GM21360 (cell line): ENCODE measurements at regions not wholly inside any gene's neighbourhood (a gene's known extent, or its start where the extent isn't known, plus 50 kb on each side); places are given as distances from the start of the nearest gene placed in this dataset.
"Not testable (repeated sequence)": the region's sequence is repeated elsewhere in the genome, so short reads cannot be mapped to it uniquely, and the experiment has no call there.

Experiments
- ATAC-seq: cut with Tn5 transposase; IDR thresholded peaks from one replicate; pipeline ENCODE4 v1.9.1; 2021; ENCODE audit warnings: mild to moderate bottlenecking, moderate library complexity; ENCODE audit not compliant: unreplicated experiment

DNA sequence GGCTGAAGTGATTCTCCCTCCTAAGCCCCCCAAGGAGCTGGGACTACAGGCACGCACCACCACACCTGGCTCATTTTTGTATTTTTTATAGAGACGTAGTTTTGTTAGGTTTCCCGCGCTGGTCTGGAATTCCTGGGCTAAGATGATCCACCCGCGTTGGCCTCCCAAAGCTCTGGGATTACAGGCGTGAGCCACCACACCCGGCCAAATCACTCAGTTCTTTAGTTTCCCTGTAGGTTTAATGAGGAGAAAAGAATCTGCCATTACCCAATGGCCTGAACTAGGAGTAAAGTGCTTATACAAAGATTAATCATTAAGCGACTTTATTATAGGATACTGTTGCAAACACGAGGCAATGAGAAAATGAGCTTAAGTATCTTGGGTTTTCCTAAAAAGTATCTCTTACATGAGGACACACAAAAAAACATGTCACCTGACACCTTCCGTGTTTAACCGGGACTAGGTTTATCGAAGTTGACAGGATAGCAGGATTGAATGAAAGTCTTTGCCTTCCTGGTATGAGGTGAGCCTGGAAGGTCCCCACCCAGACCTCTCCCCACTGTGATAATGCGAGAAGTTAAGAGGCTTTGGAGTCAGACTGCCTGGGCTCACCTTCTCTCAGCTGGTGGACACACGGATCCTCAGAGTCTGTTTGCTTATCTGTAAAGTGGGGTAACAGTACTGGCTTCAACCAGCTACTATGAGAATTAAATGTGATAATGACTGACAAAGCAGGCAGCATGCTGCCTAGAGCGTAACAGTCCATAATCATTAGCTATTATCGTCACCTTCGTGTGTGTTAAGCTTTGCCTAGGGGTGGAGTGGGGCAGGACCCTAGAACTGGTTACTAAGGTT, 133.5 kb upstream of the KRAS start:
- no peak for ATAC-seq

DNA sequence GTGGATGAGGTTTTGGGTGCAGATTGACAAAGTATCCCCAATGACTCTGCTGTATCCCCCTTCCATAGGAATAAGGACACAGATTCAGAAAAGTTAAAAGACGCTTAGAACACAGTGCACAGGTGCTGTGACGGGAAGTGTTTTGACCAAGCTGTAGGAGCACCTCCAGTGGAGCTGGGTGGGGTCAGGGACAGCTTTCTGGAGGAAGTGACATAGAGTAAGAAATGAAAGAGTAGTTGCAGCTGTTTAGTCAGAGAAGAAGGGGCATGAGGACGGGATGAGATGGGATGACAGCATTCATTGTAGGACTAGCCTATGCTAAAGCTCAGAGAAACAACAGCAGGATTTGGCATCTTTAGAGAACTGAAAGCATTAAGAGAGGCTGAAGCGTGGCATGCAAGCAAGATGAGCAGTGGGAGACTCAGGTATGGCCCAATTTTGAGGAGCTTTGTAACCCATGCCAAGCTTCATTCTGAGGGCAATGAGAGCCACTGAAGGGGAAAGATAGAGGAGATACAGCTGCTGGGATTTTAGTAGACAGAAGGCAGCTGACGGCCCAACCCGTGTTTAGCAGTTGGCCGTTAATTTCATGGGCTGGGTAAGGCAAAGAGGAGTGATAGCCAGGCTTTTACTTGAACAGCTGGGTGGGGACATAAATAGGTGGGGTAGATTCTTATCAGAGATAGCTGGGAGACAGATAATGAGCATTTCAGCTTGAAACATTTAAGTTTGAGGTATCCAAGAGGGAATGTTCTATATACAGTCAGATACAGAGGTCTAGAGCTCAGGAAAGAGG, 131.8 kb upstream of the KRAS start:
- no peak for ATAC-seq

DNA sequence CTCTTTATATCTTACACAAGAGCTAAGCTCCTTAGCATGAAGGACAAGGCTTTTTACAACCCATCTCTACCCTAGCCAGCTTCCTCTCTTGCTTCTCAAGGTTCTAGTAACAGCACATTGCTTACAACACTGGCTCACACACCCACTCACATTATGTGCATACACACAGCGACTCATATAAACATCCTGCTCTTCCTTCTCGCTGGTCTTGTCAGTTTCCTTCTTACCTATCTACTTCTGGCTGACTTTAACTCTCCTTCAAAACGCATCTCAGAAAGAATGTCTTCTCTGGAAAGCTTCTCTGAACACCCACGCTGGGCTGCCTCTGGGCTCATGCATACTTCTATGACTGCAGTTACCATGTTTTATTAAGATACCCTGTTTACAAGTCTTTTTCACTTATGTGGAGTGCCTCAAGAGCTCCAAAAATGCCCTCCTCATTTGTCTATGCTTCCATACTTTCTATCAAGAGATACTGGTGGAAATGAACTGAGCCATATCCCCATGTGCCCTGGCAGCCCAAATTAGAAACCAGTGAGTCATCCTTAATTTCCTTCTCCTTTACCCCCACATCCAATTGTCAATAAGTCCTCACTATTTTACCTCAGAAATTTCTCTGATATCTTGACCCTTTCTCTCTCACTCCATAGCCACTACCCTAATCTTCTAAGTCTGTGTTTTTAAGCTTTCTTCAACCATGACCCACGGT, 126.9 kb upstream of the KRAS start:
- ATAC-seq: no peak

DNA sequence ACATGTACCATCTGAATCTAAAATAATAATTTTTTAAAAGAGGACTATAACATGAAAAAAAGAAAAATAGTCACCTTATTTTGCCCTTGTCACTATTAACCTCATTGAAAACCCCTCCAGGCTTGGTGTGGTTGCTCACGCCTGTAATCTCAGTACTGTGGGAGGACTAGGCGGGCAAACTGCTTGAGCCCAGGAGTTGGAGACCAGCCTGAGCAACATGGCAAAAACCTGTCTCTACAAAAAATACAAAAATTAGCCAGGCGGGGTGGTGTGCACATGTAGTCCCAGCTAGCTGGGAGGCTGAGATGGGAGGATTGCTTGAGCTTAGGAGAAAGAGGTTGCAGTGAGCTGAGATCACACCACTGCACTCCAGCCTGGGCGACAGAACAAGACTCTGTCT, 126.3 kb upstream of the KRAS start:
- no peak for ATAC-seq

DNA sequence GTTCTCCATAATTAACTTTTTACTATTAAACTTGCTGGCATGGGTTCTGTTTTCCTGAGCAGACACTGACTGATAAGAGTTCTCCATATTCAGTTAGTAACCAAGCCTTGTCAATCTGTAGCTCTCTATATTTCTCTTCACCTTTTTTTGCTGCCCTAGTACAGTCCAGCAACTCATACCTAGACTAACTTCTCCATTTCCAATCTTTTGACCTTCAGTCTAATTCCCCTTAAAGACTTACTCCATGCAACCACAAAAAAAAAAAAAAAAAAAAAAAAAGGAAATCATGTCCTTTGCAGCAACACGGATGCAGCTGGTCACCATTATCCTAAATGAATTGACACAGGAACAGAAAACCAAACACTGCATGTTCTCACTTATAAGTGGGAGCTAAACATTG, 125.7 kb upstream of the KRAS start:
- ATAC-seq: no peak

DNA sequence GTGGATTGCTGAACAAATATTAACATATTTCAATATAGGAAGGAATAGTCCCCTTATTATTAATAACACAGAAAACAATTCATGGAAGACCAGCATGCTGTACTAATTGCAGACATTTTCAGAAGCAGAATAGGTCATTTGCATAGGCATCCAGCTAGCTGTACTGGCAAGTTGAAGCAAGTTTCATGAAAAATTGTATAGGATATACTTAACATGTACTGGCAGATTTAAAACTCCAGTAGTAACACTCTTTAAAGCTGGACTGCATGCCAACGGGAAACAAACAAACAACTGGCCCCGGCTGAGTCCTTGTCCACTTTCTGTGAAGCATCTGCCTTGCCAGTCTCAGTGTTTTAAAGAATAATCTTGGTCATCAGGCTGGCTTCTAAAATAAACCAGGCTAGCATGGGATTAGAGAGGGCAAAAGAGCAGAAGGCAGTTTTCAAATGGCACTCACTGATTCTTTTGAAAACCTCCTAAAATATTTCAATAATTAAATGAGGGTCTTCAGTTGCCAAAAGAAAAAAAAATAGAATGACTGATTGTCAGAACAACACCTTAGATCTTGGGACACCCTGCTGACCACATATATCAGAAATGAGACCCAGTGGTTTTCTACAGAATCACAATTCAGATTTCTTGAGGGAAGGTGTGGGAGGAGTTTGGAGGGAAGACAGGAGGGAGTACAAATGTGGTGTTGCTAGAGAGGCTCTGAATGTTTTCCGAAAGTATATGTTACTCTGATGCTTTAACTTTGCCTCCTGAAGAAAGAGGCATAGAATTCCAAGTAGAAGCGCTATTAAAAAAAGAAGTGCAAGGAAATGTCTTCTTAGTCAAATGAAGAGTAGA, 122.5 kb upstream of the KRAS start:
- no peak for ATAC-seq

DNA sequence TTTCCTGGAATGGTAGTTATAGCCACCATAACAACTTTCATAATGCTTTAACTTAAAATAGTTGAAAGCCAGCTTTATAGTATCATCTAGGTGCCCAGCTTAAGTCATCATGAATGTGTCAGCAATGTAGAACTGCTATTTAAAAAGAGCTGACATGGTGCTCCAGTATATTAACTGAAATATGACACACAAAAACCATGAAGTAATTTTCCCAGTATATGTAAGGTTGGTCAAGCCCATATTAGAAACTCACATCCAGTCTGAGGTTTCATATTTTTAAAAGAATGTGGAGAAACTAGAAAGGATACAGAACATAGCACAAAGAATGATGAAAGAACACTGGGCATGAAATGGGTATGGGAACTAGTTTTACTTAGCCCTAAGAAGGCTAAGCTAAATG, 121.3 kb upstream of the KRAS start:
- no peak for ATAC-seq

DNA sequence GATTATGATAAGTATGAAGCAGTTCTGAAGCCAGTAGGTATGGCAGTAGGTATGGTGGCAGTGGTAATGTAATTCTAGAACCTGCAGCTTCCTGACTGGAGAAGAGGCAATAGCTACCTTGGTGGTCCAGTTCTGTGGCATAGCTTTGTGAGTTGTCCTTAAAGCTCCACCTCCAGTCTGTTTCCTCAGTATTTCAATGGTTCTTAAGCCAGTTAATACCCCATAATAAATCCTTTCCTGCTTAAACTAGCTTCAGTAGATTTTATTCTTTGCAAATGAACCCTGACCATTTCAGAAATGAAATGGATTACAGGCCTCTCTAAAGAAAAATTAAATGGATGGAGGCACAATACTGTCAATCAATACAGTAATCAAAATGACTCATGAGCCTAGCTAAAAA, 117.8 kb upstream of the KRAS start:
- no peak for ATAC-seq

DNA sequence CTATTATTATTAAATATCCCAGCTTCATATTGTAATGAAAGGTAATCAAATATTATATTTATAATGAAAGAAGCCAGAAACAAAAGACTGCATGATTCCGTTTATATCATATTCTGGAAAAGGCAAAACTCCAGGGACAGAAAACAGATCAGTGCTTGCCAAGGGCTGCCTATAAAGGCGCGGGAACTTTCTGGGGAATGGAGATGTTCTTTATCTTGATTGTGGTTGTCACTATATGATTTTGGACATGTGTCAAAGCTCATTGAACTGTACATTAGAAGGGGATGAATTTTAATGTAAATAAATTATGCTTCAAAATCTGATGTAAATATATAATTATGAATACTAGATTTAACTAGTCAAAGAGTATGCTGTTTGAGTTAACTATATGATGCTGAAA, 115.4 kb upstream of the KRAS start:
- no peak for ATAC-seq

DNA sequence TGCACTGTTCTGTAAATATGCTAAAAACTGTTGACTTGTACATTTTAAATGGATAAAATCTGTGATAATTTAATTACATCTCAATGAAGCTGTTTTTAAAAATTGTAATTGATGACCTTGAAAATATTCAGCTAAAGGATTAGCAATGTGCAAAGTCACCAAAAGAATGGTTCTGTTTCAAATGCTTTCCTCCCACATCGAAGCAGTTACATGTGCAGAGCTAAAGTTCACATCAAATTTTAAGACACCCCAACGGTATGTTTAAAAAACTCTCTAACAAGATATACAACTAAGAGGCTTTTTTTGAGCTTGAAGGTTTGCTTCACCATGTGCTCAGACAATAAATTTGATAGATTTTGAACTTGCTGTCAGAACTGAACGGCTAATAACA, 114.6 kb upstream of the KRAS start:
- peak; percentile 21 for ATAC-seq

DNA sequence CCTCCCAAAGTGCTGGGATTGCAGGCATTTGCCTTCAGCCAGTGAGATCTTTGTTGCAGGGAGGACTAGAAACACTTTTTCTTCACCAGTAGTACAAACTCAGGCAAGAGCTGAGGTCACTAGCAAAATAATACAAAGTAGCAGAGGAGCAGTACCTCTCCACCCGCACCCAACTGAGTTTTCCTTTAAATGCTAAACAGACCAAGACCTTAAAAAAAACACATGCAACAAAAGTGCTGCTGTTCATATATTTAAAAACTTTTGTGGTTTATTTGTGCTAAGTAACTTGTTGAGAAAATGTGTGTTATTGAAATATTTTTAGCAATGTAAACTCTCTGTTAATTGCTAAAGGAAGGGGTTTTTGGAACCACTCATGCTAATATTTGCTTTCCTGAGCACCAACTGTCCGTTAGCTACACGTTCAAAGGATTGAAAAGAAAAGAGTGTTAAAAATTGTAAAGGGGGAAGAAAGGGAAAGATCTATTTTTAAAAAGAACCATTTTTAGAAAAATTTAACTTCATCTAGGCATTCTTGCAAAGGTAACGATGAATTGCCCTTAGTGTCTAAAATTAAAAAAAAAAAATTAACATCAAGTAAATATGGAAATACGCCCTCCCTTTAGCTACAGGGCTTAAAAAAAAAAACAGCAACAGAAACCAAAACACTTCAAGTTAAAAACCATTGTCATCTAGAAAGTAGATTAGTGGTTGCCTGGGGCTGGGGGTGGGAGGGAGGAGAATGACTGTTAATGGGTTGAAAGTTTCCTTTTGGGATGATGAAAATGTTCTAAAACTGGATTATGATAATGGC, 114.0 kb upstream of the KRAS start:
- ATAC-seq: peak; percentile 87

DNA sequence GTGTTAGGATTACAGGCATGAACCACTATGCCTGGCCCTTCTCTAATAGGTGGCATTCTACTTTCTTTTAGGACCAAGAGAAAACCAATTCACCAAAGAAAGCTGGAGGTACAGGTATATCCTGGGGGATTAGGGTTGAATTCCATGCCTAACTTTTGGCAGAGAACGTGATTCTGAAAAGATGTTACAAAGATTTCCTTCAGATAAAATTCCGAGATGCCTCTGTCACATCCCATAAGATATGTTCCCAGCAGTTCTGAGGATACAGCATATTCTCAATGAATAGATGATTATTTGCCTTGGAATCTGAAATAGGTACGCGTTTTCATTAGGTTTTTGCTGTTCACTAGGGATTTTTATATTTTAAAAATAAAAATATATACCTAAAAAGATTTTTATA, 111.9 kb upstream of the KRAS start:
- no peak for ATAC-seq

DNA sequence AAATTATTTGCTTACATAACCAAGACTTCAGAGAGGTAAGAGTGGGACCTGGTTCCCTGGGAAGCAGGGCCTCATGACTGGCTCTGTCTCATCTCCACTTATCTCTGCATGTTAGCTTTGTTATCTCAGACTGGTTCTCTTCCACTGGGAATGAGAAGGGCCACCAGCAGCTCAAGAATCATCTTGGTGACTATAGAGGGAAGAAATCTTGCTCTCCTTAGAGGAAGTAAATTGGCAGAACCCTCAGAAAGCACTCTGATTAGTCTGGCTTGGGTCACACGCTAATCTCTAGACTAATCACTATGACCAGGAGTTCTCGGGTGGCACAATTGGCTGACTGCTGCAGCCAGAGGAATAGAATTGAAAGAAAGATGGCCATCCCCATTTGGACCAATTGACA, 110.8 kb upstream of the KRAS start:
- ATAC-seq: no peak

DNA sequence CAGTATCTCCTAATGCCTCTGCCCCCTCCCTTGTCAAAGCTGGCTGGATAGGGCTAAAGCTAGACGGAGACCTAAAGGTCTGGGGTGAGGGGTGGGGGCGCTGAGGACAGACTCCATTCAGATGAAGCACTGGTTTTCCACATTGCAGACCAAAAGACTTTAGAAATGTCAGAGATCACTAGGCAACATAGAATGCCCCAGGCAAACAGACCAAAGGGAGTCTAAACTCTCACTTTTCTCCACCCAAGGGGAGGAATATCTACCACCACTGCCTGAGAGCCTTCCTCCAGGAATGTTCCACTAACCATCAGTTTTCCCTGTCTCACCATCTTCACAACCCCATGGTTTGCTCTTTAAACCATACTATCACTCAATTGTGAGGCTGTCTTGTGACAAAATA, 106.9 kb upstream of the KRAS start:
- no peak for ATAC-seq

DNA sequence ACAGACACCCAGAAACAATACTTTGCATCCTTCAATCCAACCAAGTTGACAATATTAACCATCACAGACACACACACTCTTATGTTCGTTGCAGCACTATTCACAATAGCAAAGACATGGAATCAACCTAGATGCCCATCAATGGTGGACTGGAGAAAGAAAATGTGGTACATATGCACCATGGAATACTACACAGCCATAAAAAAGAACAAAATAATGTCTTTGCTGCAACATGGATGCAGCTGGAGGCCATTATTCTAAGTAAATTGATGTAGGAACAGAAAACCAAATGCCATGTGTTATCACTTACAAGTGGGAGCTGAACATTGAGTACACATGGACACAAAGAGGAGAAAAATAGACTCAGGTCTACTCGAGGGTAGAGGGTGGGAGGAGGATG, 102.2 kb upstream of the KRAS start:
- not testable (repeated sequence) for ATAC-seq

DNA sequence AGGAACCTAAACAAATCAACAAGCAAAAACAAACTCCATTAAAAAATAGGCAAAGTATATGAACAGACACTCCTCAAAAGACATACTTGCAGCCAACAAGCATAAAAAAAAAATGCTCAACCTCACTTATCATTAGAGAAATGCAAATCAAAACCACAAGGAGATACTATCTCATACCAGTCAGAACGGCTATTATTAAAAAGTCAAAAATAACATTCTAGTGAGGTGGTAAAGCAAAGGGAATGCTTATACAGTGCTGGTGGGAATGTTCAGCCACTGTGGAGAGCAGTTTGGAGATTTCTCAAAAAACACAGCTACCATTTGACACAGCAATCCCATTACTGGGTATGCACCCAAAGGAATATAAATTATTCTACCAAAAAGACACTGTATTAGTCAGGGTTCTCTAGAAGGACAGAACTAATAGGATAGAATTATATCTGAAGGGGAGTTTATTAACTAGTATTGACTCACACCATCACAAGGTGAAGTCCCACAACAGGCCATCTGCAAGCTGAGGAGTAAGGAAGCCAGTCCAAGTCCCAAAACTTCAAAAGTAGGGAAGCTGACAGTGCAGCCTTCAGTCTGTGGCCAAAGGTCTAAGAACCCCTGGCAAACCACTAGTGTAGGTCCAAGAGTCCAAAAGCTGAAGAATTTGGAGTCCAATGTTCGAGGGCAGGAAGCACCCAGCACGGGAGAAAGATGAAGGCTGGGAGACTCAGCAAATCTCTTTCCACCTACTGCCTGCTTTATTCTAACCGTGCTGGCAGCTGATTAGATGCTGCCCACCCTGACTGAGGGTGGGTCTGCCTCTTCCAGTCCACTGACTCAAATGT, 101.6 kb upstream of the KRAS start:
- ATAC-seq: no peak

DNA sequence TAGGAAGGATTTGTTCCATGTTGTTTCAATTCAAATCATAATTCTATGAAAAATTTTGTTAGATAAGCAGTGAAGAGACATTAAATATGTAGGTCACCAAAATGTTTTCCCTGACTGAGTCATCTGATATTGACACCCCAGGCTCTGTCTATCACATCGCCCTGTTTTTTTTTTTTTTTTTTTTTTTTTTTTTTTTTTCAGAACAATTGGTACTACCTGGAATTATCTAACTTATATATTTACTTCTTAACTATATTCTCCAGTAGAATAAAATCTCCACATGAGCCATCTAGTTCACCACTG, 97.8 kb upstream of the KRAS start:
- no peak for ATAC-seq

DNA sequence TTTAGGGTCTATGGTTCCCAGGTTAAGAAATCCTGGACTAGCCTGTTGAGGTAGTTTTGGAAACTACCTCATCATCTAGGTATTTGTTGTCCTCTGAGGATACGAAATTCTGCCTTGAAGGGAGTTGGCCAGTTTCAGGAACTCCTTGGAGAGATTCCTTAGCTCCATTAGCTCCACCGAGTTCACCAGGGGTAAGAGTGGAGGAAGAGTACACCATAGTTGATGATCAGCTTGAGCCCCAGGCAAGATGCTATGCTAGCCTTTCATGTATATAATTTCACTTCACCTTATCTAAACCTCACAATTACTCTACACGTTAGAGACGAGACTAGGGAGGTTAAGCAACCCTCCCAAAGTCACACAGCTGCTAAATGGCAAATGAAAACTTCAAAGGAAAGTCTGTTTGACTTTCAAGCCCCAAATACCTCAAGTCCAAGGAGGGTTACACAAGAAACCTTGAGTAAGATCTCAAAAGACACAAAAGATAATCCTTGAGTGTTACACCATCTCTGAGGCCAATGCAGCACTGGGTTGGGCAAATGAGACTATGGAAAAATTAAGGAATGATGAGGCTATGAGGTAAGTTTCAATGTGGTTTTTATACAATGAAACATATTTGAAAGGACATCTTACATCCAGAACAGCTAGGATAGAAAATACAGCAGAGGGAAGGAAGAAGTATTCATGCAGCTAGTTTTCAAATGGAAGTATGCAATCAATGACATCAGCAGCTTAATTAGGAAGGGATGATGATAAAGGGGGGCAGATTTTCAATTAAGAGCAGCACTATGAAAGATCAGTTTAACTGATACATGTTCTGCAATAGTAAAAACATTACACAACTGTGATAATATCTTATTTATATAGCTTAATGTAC, 97.2 kb upstream of the KRAS start:
- no peak for ATAC-seq
